ENCODE measurements at regions not wholly inside any gene's neighbourhood (a gene's known extent, or its start where the extent isn't known, plus 50 kb on each side); places are given as distances from the start of the nearest gene placed in this dataset.

DNA sequence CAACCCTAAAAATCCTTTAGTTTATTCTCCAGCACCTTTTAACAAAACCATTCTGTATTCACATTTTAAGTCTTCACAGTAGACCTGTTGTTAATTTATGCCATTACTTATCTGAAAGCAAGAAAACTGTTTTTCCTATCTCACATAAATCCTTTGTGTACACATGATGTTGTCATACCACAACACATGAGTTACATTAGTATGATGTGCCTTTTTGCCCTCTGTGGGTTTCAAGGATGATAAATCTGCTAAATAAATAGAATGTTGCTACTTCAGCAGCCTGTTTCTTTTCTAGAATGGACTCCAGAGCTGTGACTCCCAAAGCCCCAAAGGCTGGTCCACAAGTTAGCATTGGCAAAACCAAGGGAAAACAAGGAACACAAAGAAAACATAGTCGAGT is 151.6 kb downstream of the SERPINI1 start:
- no peaks in the 10 kb centered on the region for H4K20me1 ChIP-seq (replicated peaks; ENCODE audit: control insufficient read depth, extremely low read depth, insufficient read depth, low read length)
- DNase-seq (ENCODE audit: low read depth, low spot score) (no peak), FAIRE-seq (no peak)
- TF ChIP-seq POLR2AphosphoS5 (IDR thresholded peaks at IDR 0.05; ENCODE audit: insufficient read depth, low read depth, low read length), result no peak
- TF ChIP-seq FOS (IDR thresholded peaks at IDR 0.05; ENCODE audit: borderline replicate concordance, insufficient read depth, low read length), result no peak
- no peak for TF ChIP-seq JUN (IDR thresholded peaks at IDR 0.05; ENCODE audit: borderline replicate concordance, insufficient read depth, insufficient read length, low read depth)
- TF ChIP-seq, protein P1, sequence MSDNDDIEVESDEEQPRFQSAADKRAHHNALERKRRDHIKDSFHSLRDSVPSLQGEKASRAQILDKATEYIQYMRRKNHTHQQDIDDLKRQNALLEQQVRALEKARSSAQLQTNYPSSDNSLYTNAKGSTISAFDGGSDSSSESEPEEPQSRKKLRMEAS (IDR thresholded peaks at IDR 0.05; ENCODE audit: insufficient read depth, insufficient read length), result no peak
- TF ChIP-seq, protein P2, sequence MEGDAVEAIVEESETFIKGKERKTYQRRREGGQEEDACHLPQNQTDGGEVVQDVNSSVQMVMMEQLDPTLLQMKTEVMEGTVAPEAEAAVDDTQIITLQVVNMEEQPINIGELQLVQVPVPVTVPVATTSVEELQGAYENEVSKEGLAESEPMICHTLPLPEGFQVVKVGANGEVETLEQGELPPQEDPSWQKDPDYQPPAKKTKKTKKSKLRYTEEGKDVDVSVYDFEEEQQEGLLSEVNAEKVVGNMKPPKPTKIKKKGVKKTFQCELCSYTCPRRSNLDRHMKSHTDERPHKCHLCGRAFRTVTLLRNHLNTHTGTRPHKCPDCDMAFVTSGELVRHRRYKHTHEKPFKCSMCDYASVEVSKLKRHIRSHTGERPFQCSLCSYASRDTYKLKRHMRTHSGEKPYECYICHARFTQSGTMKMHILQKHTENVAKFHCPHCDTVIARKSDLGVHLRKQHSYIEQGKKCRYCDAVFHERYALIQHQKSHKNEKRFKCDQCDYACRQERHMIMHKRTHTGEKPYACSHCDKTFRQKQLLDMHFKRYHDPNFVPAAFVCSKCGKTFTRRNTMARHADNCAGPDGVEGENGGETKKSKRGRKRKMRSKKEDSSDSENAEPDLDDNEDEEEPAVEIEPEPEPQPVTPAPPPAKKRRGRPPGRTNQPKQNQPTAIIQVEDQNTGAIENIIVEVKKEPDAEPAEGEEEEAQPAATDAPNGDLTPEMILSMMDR (IDR thresholded peaks at IDR 0.05; ENCODE audit: extremely low read depth in 1 of 2, insufficient read depth in 1 of 2, low read depth in 1 of 2, low read length in 2 of 2), result no peak
- no peak for TF ChIP-seq GATA2 (IDR thresholded peaks at IDR 0.05; ENCODE audit: insufficient read depth, insufficient read length, low read depth, low read length)
- TF ChIP-seq EZH2 (IDR thresholded peaks at IDR 0.05; ENCODE audit: borderline replicate concordance, low read depth, low read length, severe bottlenecking), result no peak
- TF ChIP-seq POLR2A (IDR thresholded peaks at IDR 0.05; ENCODE audit: low read depth, low read length), result no peak
- no peak for TF ChIP-seq MYC (IDR thresholded peaks at IDR 0.05; ENCODE audit: low read depth, low read length)
- H3K9me1 ChIP-seq (replicated peaks; ENCODE audit: control insufficient read depth, extremely low read depth, insufficient read depth, low read length), result no peaks in the 10 kb centered on the region
- no peaks in the 10 kb centered on the region for H3K4me1 ChIP-seq (ENCODE audit: control insufficient read depth, extremely low read depth, insufficient read depth, low read length)
- ChIA-PET CTCF (interaction anchor here (0.9 kb wide), 1 partner anchor 507 kb away, joined by 4 read pairs; the partner anchor contains the start of gene ZBBX), POLR2A (no interaction called here)
- no peak overlapping the region for H3K27ac ChIP-seq (ENCODE audit: insufficient read depth, low read depth, low read length)
- no peak overlapping the region for H3K4me3 ChIP-seq (replicated peaks in 1 of 3; ENCODE audit: insufficient read depth in 1 of 3, low read depth in 1 of 3, low read length in 3 of 3)
- dilution Hi-C loops (cut with MboI; ENCODE audit: extremely low pct_ligation_motif_present, low sequenced_read_pairs) (no loop called here), intact Hi-C loops (cut with micrococcal nuclease) (no loop called here)
- no peak overlapping the region for H3K9ac ChIP-seq (replicated peaks; ENCODE audit: extremely low read depth, insufficient read depth, low read length)
- no peaks in the 10 kb centered on the region for H3K9me3 ChIP-seq (replicated peaks; ENCODE audit: control insufficient read depth, insufficient read depth, low read length)
- H2AFZ ChIP-seq (ENCODE audit: low read depth, low read length), result no peak overlapping the region
- peaks cover 3 to 6% of the 10 kb centered on the region in 2 experiments for H3K27me3 ChIP-seq (ENCODE audit: control insufficient read depth in 2 of 2, insufficient read depth in 2 of 2, low read length in 2 of 2)
- no peak overlapping the region for H3K4me2 ChIP-seq (ENCODE audit: insufficient read depth, low read length)
- no peaks in the 10 kb centered on the region for H3K36me3 ChIP-seq (ENCODE audit: control insufficient read depth in 2 of 2, extremely low read depth in 1 of 2, insufficient read depth in 2 of 2, low read length in 2 of 2)
- H3K79me2 ChIP-seq (ENCODE audit: control insufficient read depth, insufficient read depth, low read length), result no peaks in the 10 kb centered on the region
- no TSS peak for BruUV-seq (replicated peaks)

Measured in endothelial cell of umbilical vein (primary cell).